ENCODE measurements at regions not wholly inside any gene's neighbourhood (a gene's known extent, or its start where the extent isn't known, plus 50 kb on each side); places are given as distances from the start of the nearest gene placed in this dataset.

- no peak for DNase-seq (ENCODE audit: low read depth)
Observed at GRCh38 chr11:15909937-15910598, 446.3 kb downstream of the SOX6 start.

- no peak for DNase-seq (ENCODE audit: low read depth)
Observed at GRCh38 chr11:15910761-15911160, 445.6 kb downstream of the SOX6 start.

DNA sequence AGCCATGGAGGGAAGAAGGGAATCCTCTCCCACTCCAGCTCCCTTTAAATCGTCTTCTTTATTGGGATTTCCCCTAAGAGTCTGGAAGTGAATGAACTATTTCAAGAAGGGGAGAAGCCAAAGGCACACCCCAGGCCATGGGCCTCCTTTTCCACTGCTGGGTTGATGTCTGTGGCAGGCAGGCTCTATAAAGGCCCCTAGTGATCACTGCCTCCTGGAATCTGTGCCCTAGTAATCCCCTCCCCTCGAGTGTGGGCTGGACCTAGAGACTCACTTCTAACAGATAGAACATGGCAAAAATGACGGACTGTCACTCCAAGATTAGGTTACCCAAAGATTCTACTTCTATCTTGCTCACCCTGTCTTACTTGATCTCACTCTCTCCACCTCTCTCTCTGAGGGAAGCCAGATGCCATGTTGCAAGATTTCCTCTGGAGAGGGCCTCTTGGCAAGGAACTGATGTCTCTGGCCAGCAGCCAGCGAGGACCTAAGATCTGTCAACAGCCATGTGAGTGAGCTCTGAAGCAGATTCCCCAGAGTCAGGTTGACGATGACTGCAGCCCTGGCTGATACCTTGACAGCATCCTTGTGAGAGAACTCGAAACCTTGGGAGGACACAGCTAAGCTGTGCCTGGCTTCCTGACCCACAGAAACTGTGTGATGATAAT lies 444.8 kb downstream of the SOX6 start:
- DNase-seq (ENCODE audit: low read depth), result no peak

GRCh38 chr11:15912291-15912690 lies 444.1 kb downstream of the SOX6 start:
- DNase-seq (ENCODE audit: low read depth), result no peak

DNA sequence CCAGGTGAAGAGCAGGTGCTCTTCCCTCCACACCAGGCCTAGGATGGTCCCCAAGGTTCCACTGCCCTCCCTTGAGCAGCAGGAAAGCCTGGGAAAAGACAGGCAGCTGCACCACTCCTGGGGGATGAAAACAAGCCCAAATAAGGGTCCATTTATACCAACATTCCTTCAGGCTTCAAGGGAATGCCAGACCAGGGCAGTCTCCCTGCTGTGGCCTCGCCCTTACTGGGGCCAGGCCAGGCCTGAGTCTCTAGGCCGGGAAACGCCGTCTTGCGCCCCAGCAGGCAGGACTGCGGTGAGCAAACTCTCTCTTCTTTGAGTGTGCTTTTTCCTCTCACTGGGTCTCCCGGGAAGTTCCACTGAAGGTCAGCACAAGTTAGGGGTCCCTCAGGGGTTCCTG lies 443.5 kb downstream of the SOX6 start:
- no peak for DNase-seq (ENCODE audit: low read depth)

GRCh38 chr11:15913261-15913660 lies 443.1 kb downstream of the SOX6 start:
- no peak for DNase-seq (ENCODE audit: low read depth)

Data from activated T-cell treated with anti-CD3 and anti-CD28 coated beads for 24 hours (primary cell).